ENCODE measurements at regions not wholly inside any gene's neighbourhood (a gene's known extent, or its start where the extent isn't known, plus 50 kb on each side); places are given as distances from the start of the nearest gene placed in this dataset.
"Not testable (repeated sequence)": the region's sequence is repeated elsewhere in the genome, so short reads cannot be mapped to it uniquely, and the experiment has no call there.

DNA sequence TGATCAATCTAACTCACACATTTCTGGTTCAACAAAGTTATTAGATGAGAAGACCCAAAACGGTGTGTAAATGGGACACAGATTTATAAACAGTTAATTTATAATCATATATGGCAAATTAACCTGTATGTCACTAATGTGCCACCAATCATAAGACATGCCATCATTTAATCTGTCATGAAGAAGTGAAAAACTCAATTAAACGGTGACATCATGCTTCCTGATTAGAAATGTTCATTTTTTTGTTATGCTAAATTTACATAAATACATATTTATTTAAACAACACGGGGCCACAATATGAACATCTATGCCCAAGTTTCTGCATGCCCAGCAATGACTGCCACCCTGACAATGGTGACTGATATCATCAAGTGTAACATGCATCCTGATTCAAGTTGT is 164.1 kb upstream of the EEA1 start:
- DNase-seq (no peak), FAIRE-seq (no peak)
- Histone ChIP-seq H3K36me3 (ENCODE audit: control insufficient read depth in 2 of 3, insufficient read depth in 3 of 3, low read length in 3 of 3) (no peaks in the 10 kb centered on the region), H3K9me3 (ENCODE audit: control insufficient read depth in 2 of 3, insufficient read depth in 1 of 3, low read length in 3 of 3) (no peaks in the 10 kb centered on the region), H3K4me3 (ENCODE audit: low read length in 3 of 3) (no peak overlapping the region), H3K27me3 (ENCODE audit: control insufficient read depth, insufficient read depth, low read length) (no peaks in the 10 kb centered on the region), H3K4me1 (ENCODE audit: control insufficient read depth in 2 of 3, insufficient read depth in 2 of 3, low read depth in 1 of 3, low read length in 3 of 3) (peaks cover 0 to 2% (median 0%) of the 10 kb centered on the region in 3 donors), H3K9ac (ENCODE audit: low read length in 3 of 3) (no peak overlapping the region), H3K27ac (ENCODE audit: low read depth in 2 of 2, low read length in 2 of 2) (no peak overlapping the region)
- intact Hi-C loops (cut with DNase I): no loop called here
- TF ChIP-seq, protein P1, sequence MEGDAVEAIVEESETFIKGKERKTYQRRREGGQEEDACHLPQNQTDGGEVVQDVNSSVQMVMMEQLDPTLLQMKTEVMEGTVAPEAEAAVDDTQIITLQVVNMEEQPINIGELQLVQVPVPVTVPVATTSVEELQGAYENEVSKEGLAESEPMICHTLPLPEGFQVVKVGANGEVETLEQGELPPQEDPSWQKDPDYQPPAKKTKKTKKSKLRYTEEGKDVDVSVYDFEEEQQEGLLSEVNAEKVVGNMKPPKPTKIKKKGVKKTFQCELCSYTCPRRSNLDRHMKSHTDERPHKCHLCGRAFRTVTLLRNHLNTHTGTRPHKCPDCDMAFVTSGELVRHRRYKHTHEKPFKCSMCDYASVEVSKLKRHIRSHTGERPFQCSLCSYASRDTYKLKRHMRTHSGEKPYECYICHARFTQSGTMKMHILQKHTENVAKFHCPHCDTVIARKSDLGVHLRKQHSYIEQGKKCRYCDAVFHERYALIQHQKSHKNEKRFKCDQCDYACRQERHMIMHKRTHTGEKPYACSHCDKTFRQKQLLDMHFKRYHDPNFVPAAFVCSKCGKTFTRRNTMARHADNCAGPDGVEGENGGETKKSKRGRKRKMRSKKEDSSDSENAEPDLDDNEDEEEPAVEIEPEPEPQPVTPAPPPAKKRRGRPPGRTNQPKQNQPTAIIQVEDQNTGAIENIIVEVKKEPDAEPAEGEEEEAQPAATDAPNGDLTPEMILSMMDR (IDR thresholded peaks at IDR 0.05; ENCODE audit: borderline replicate concordance, extremely low read depth, insufficient read depth): no peak

DNA sequence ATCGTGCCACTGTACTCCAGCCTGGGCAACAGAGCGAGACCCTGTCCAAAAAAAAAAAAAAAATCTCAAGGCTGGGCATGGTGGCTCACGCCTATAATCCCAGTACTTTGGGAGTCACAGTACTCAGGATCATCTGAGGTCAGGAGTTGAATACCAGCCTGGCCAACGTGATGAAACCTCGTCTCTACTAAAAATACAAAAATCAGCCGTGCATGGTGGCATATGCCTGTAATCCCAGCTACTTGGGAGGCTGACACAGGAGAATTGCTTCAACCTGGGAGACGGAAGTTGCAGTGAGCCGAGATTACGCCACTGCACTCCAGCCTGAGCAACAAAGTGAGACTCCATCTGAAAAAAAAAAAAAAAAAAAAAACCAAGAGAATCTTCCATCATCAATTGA is 165.1 kb upstream of the EEA1 start:
- intact Hi-C loops (cut with DNase I); DNase-seq; H3K4me3 ChIP-seq (ENCODE audit: low read length in 3 of 3); H3K9me3 ChIP-seq (ENCODE audit: control insufficient read depth in 2 of 3, insufficient read depth in 1 of 3, low read length in 3 of 3); H3K9ac ChIP-seq (ENCODE audit: low read length in 3 of 3); H3K36me3 ChIP-seq (ENCODE audit: control insufficient read depth in 2 of 3, insufficient read depth in 3 of 3, low read length in 3 of 3); H3K4me1 ChIP-seq (ENCODE audit: control insufficient read depth in 2 of 3, insufficient read depth in 2 of 3, low read depth in 1 of 3, low read length in 3 of 3); H3K27me3 ChIP-seq (ENCODE audit: control insufficient read depth, insufficient read depth, low read length); H3K27ac ChIP-seq (ENCODE audit: low read depth in 2 of 2, low read length in 2 of 2); FAIRE-seq: not testable (repeated sequence)

DNA sequence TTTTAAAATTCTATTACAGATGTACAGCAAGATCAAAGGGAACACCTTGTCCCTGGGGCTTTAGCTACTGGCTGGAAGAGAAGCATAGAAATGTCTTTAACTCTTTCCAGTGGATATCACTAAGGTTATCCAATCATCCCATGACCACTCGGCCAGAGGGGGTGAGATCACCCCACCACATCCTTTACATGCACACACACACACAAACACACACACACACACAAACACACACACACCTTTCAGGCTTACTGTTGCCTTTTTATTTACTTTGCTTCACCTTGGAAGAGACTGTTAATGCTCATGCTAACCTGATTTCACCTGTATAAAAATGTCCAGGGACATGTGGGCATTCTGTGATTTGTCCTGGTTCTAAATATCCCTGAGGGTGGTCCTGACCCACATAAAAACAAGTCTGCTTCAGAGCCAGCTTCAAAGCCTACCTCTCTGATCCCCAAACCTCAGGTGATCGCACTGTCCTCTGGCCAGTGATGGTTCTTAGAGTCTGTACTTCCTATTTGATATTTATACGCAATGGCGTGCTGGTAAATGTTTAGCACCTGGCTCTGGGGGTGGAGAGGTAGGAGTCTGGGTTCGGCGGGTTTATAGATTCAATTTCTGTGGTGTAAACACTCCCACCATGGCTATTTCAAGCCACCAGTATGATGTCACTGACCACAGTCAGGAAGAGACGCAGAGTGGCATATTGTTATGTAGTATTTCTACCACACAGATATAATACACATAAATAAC is 166.1 kb upstream of the EEA1 start:
- intact Hi-C loops (cut with DNase I): no loop called here
- H3K36me3 ChIP-seq (ENCODE audit: control insufficient read depth in 2 of 3, insufficient read depth in 3 of 3, low read length in 3 of 3): no peaks in the 10 kb centered on the region
- H3K27ac ChIP-seq (ENCODE audit: low read depth in 2 of 2, low read length in 2 of 2): peak overlapping the region in 1 of 2 donors; percentile 53
- DNase-seq: no peak
- H3K9ac ChIP-seq (ENCODE audit: low read length in 3 of 3): no peak overlapping the region
- H3K9me3 ChIP-seq (ENCODE audit: control insufficient read depth in 2 of 3, insufficient read depth in 1 of 3, low read length in 3 of 3): no peaks in the 10 kb centered on the region
- no peaks in the 10 kb centered on the region for H3K27me3 ChIP-seq (ENCODE audit: control insufficient read depth, insufficient read depth, low read length)
- H3K4me1 ChIP-seq (ENCODE audit: control insufficient read depth in 2 of 3, insufficient read depth in 2 of 3, low read depth in 1 of 3, low read length in 3 of 3): peaks cover 0 to 4% (median 3%) of the 10 kb centered on the region in 3 donors
- FAIRE-seq: no peak
- no peak overlapping the region for H3K4me3 ChIP-seq (ENCODE audit: low read length in 3 of 3)
- TF ChIP-seq, protein P1 (IDR thresholded peaks at IDR 0.05; ENCODE audit: borderline replicate concordance, extremely low read depth, insufficient read depth): no peak

DNA sequence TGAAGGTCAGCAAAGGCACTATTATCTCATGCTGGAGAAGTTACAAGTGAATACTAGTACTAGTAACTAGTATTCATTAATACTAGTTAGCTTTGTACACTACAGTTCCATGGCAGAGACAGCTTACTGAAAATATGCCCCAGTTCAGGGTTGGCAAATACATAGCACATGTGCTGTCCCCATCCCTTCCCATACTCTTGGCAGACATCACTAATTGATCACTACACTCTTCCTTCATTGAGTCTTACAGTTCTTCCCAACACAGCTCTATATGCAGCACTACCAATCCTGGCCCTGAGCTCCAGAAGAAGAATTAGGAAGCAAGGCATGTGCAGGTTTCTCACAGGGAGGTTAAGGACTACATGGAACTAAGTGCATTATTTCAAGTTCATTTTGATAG is 168.3 kb upstream of the EEA1 start:
- FAIRE-seq: no peak
- intact Hi-C loops (cut with DNase I): no loop called here
- no peak for DNase-seq
- Histone ChIP-seq H3K9me3 (ENCODE audit: control insufficient read depth in 2 of 3, insufficient read depth in 1 of 3, low read length in 3 of 3) (no peaks in the 10 kb centered on the region), H3K4me1 (ENCODE audit: control insufficient read depth in 2 of 3, insufficient read depth in 2 of 3, low read depth in 1 of 3, low read length in 3 of 3) (peaks cover 2 to 13% (median 8%) of the 10 kb centered on the region in 3 donors), H3K27ac (ENCODE audit: low read depth in 2 of 2, low read length in 2 of 2) (peak overlapping the region in 1 of 2 donors; percentile 11), H3K9ac (ENCODE audit: low read length in 3 of 3) (no peak overlapping the region), H3K27me3 (ENCODE audit: control insufficient read depth, insufficient read depth, low read length) (no peaks in the 10 kb centered on the region), H3K36me3 (ENCODE audit: control insufficient read depth in 2 of 3, insufficient read depth in 3 of 3, low read length in 3 of 3) (no peaks in the 10 kb centered on the region), H3K4me3 (ENCODE audit: low read length in 3 of 3) (no peak overlapping the region)
- TF ChIP-seq, protein P1 (IDR thresholded peaks at IDR 0.05; ENCODE audit: borderline replicate concordance, extremely low read depth, insufficient read depth): no peak

Data from kidney (tissue), 13 donors.